HG02571 (cell line): ENCODE measurements at regions not wholly inside any gene's neighbourhood (a gene's known extent, or its start where the extent isn't known, plus 50 kb on each side); places are given as distances from the start of the nearest gene placed in this dataset.

Experiments
- ATAC-seq: cut with Tn5 transposase; IDR thresholded peaks from one replicate; pipeline ENCODE4 v1.9.1; 2021; ENCODE audit warnings: mild to moderate bottlenecking, moderate library complexity; ENCODE audit not compliant: unreplicated experiment

GRCh38 chr2:145260081-145260480 lies 740.2 kb upstream of the ZEB2 start:
- no peak for ATAC-seq

- ATAC-seq, result no peak
Observed at GRCh38 chr2:145258903-145259579, 739.1 kb upstream of the ZEB2 start.

GRCh38 chr2:145257931-145258330 lies 738.0 kb upstream of the ZEB2 start:
- no peak for ATAC-seq

- ATAC-seq, result no peak
Observed at GRCh38 chr2:145256551-145256950, 736.6 kb upstream of the ZEB2 start.

- no peak for ATAC-seq
Observed at GRCh38 chr2:145254291-145254690, 734.4 kb upstream of the ZEB2 start.

- ATAC-seq, result no peak
Observed at GRCh38 chr2:145253492-145253891, 733.6 kb upstream of the ZEB2 start.

- no peak for ATAC-seq
Observed at GRCh38 chr2:145245268-145245870, 725.5 kb upstream of the ZEB2 start.

- no peak for ATAC-seq
Observed at GRCh38 chr2:145235312-145235711, 715.4 kb upstream of the ZEB2 start.

GRCh38 chr2:145230546-145230945 lies 710.6 kb upstream of the ZEB2 start:
- no peak for ATAC-seq

- ATAC-seq, result no peak
Observed at GRCh38 chr2:145228506-145228905, 708.6 kb upstream of the ZEB2 start.

GRCh38 chr2:145226901-145227300 lies 707.0 kb upstream of the ZEB2 start:
- no peak for ATAC-seq

GRCh38 chr2:145221516-145221915 lies 701.6 kb upstream of the ZEB2 start:
- ATAC-seq, result no peak

- ATAC-seq, result no peak
Observed at GRCh38 chr2:145221032-145221431, 701.1 kb upstream of the ZEB2 start.

- no peak for ATAC-seq
Observed at GRCh38 chr2:145220496-145220895, 700.6 kb upstream of the ZEB2 start.

- no peak for ATAC-seq
Observed at GRCh38 chr2:145207884-145208283, 688.0 kb upstream of the ZEB2 start.

- ATAC-seq, result no peak
Observed at GRCh38 chr2:145206496-145207281, 686.8 kb upstream of the ZEB2 start.

- no peak for ATAC-seq
Observed at GRCh38 chr2:145203891-145204290, 684.0 kb upstream of the ZEB2 start.

GRCh38 chr2:145199827-145200706 lies 680.1 kb upstream of the ZEB2 start:
- ATAC-seq, result no peak

GRCh38 chr2:145199042-145199441 lies 679.1 kb upstream of the ZEB2 start:
- ATAC-seq, result no peak

GRCh38 chr2:145198555-145198954 lies 678.6 kb upstream of the ZEB2 start:
- no peak for ATAC-seq

- no peak for ATAC-seq
Observed at GRCh38 chr2:145197944-145198343, 678.0 kb upstream of the ZEB2 start.
